COR-L47 (cell line): ENCODE measurements at regions not wholly inside any gene's neighbourhood (a gene's known extent, or its start where the extent isn't known, plus 50 kb on each side); places are given as distances from the start of the nearest gene placed in this dataset.
A peak's percentile ranks its signal among the peaks of the same experiment; 100 is the strongest.

Experiments
- DNase-seq: peaks from one replicate; lab custom pipeline; 2025; lab: John Stamatoyannopoulos, UW

DNA sequence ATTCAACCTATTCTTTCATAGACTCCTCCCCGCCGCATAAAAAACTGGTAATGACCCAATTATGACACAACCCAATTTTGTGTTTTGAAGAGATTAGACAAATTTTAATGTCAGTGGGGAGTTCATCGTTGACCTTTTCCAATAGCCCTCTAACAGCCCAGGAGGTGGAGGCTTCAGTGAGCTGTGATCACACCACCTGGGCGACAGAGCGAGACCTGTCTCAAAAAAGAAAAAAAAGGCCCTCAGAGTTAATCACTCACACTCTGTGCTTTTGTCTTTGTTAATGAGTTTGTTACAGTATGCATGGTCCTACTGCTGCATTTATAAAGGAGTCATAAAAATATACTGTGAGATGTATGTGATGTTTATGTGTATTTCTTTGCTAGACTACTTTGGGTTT, 510.6 kb downstream of the CPS1 start:
- DNase-seq = no peak

GRCh38 chr2:211068108-211068780, 511.8 kb downstream of the CPS1 start:
- DNase-seq = no peak

- DNase-seq = no peak
Observed at GRCh38 chr2:211070547-211070946, 514.1 kb downstream of the CPS1 start.

- DNase-seq = no peak
Observed at GRCh38 chr2:211077216-211077767, 520.9 kb downstream of the CPS1 start.

DNA sequence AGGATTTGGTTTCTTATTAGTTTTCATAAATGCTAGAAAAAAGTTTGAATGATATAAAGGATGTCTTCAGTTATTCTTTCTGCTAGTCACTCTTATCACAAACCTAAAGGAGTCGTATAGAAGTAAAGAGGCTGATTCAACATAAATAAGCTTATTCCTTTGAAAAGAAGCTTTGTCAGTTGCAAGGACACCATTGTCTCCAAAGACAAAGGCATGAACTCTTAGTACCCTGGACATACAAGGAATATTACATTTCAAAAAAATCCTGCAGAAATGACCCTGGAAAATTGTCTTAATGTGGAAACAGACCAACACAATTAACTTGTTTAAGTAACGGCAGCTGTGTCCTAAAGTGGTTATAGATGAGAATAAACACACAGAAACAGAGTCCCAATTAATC, 528.0 kb downstream of the CPS1 start:
- peak; percentile 62 for DNase-seq

DNA sequence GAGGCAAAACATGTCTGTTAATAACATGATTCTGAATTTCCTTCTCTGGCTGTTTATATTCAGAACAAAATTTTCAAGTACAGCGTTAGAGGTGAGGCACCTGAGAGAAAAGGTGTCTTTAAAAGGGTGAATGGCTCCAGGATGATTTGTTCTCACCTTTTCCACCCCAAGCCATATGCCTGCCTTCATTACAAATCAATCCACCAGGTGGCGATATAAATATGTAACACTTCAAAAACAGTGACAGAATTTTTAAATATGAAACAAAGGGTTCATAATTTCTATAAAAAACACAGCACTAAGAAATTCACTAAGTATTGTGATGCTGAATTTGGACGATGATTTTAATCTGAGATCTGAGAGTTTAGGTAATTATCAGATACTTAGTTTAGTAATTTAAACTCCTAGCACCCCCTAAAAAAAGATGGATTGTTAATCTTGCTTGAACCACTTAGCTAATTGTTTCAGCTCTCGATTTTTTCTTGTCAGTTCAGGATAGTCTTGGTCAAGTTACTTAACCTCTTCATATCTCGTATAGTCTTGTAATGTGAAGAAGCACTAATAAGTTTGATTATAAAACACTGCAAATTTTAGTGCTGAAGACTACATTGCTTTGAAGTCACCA, 528.8 kb downstream of the CPS1 start:
- DNase-seq = peak; percentile 74

- DNase-seq = no peak
Observed at GRCh38 chr2:211086049-211086448, 529.6 kb downstream of the CPS1 start.

- DNase-seq = no peak
Observed at GRCh38 chr2:211089127-211089526, 532.7 kb downstream of the CPS1 start.

DNA sequence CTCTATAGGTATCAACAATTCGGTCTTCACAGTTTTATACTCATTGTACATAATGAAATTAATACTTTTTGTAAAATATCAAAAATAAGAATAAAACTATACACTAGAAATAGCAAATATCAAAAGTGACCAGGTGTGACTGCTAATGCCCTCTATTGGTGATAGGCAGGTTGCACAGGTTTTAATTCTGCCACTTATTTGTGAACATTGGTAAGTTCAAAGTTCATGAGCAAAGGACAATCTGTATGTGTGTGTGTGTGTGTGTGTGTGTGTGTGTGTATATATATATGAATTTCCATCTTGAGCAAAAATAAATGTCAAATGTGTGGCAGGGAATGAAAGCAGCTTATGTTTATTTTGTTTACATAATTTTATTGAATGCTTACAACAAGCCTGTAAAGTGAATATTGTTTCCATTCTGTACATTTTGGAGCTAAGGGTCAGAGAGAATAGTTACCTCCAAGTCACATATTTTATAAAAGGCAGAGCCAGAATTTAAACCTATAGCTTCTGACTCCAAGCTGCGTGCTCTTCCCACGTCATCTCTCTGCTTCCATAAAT, 537.4 kb downstream of the CPS1 start:
- no peak for DNase-seq

DNA sequence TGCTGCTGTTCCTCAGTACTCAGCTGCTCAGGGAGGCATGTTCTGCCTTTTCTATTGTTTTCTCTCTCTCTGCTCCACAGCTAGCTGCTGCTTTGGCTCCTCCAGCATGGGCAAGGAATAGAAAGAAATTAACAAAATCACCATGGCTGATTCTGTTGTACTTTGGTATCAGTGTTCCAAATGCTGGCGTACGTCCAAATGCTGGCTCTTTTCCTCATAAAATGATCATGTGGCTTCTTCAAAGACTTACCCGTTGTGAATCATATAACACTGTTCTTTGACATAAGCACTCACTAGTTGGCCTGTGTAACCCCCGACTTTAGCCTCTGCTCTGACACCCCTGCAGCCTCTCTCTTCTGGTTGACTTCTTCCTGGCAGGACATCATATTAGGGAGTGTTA, 547.6 kb downstream of the CPS1 start:
- DNase-seq = no peak

DNA sequence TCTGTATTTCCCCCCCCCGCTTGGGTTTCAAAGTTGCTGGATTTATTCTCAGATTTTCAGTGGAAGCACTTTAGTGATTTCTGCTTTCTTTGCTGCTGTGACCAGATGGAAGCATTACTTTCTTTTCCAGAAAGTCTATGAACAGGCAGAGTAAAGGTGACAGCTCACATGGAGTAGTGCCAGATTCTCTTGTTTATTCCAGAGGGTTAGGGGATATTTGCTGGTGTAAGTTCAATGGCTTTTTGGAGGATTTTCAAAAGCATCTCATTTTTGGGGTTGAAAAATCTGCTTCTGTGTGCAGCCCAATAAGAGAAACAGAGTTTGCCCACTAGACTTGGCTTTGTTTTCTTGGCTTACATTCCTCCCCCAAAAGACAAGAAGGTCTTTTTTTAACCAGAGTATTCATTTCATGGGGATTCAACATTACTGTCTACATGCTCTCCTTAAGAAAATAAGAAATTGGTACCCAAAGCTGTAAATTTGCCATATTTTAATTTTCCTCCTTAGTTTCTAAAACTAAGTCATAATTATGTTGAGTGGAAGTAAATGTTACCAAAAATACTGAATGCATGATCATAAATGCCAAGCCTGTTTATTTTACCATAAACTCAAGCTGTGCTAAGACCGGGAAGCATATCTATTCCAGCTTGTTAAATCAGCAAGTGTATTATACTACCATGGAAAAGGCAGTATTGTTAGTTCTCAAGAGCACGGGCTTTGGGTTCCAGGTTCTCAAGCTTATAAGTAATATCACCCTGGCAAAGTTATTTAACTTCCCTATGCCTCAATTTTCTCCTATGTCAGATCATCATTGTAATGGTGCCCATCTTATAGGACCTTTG, 557.2 kb downstream of the CPS1 start:
- DNase-seq = no peak

- DNase-seq = no peak
Observed at GRCh38 chr2:211114826-211115455, 558.5 kb downstream of the CPS1 start.

GRCh38 chr2:211117026-211117425, 560.6 kb downstream of the CPS1 start:
- DNase-seq = no peak

DNA sequence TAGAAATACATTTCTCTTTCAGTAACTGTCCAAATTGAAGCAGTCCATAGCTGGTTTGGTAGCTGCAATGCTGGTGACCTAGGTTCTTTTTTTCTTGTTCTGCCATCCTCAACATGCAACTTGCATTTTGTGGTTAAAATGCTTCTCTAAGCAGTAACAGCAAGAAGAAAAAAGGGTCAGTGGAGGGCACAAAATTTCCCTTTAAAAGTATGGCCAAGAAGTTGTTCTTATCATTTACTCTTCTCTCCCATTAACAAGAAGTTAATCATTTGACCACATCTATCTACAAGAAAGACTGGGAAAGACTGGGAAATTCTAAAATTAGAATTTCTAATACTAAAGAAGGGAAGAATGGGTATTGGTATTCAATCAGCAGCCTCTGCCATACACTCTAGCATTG, 569.9 kb downstream of the CPS1 start:
- DNase-seq = no peak

DNA sequence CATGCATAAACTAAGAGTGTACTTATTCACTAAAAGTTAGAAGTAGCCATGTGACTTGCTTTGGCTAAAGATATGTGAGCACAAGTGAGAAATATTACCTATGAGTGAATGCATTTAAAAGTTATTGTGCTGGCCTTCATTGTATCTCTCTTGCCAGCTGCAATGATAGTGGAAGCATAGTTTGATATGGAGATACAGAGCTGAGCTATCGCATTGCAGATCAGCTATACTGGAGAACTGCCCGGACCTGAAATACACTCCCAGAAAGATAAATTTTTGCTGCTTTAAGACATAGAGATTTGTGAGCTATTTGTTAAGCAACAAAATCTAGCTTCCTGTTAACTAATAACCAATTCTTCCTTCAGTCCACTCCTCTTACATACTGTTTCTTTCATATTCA, 571.1 kb downstream of the CPS1 start:
- DNase-seq = no peak

DNA sequence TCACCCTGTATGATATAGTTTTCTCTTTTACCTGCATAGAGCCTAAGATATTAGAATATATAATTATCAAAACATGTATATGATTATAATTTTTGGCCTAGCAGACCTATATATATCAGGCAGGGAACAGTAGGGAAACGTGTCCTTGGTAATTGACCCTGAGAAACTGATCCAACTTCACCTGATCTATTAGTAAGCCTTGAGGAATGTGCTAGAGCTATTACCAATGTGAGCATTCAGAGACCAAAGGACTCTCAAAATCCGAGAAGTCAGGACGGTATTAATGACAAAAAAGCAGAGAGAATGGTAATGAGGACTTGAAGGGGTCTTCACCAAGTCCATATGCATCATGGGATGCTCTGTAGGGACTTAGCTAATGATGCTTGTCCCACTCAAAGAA, 571.9 kb downstream of the CPS1 start:
- DNase-seq = no peak

GRCh38 chr2:211129798-211130197, 573.4 kb downstream of the CPS1 start:
- DNase-seq = no peak

DNA sequence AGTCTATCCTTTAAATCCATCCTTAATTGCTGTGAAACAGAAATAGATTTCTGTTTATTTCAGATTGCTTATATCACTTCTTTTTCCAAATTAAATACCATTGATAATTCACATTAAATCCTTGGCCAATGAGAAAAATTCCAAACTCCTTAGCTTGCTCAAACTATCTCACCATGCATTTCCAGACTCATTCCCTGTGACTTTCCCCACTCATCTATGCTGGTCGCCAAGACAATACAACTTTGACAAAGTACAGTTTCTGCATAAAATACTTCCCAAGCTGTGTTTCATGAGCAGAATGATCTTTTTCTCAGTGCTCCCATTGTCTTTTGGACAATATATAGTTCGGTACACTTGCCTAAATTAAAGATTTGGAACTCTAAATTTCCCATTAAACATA, 575.6 kb downstream of the CPS1 start:
- DNase-seq = no peak

GRCh38 chr2:211132573-211132972, 576.2 kb downstream of the CPS1 start:
- DNase-seq = no peak

DNA sequence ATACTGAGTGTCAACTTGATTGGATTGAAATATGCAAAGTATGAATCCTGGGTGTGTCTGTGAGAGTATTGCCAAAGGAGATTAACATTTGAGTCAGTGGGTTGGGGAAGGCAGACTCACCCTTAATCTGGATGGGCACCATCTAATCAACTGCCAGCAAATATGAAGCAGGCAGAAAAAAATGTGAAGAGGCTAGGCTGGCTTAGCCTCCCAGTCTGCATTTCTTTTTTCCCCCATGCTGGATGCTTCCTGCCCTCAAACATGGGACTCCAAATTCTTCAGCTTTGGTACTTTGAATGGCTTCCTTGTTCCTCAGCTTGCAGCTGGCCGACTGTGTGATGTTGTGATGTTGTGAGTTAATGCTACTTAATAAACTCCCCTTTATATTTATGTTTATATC, 577.4 kb downstream of the CPS1 start:
- no peak for DNase-seq

DNA sequence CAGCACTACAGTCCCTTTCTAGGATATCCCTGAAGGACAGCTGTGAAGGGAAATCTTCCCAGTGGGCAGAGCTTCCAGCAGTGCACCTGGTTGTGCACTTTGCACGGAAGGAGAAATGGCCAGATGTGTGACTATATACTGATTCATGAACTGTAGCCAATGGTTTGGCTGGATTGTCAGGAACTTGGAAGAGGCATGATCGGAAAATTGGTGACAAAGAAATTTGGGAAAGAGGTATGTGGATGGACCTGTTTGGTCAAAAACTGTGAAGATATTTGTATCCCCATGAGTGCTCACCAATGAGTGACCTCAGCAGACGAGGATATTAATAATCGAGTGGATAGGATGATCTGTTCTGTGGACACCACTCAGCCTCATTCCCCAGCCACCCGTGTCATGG, 582.2 kb downstream of the CPS1 start:
- DNase-seq = no peak

DNA sequence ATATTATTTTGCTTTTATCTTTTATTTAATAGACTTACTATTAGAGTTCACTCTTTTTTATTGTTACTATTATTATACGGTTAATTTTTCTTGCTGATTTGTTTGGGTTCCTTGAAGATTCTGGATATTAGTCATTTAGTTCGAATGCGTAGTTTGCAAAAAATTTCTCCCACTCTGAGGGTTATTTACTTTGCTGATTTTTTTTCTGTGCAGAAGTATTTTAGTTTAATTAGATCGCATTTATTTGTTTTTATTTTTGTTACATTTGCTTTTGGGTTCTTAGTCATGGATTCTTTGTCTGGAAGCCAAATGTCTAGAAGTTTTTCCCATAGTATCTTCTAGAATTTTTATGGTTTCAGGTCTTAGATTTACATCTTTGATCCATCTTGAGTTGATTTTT, 585.2 kb downstream of the CPS1 start:
- no peak for DNase-seq
